Midbrain (tissue), 1 donor: ENCODE measurements at regions not wholly inside any gene's neighbourhood (a gene's known extent, or its start where the extent isn't known, plus 50 kb on each side); places are given as distances from the start of the nearest gene placed in this dataset.

Source experiments
- DNase-seq: peaks from one replicate; lab custom pipeline; 2025; lab: John Stamatoyannopoulos, UW

DNA sequence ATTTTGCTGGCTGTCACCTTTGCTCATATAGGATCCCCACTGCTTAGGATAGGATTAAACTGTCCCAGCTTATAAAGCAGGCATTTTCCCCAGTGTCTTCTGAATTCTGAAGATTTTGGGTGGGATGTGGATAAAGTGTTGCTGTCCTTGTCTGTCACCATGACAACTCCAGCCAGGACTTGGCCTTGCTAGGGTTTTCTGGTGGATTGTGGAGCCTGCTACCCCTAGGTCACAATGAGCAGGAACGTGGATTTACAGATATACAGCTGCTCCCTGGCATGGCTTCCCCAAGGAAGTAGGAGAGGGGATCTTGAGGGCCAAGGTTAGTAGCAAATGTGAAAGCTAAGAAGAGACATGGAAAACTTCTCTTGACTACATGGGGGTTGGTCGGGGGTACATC, 220.7 kb downstream of the WDR11 start:
- DNase-seq, result no peak

DNA sequence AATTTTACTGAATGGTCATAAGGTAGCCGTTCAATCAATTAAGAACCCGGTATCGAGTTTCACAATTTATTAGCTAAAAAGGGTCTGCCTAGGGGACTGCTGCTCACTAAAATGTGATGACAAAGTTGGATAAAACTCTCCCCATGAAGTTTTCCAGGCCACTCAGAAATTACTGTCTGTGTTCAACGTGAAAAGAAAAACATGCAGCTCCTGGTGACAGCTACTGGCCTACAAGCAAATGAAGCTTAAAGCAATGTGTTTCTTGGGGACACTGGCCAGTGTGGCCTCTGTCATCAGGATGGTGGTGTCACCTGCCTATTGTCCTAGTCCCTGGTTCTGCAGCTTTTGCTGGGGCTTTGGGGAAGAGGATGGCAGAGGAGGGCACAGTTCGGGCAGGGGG, 222.6 kb downstream of the WDR11 start:
- no peak for DNase-seq

GRCh38 chr10:121076776-121077715, 225.9 kb downstream of the WDR11 start:
- no peak for DNase-seq

- DNase-seq, result no peak
These were observed 226.9 kb downstream of the WDR11 start for GRCh38 chr10:121078036-121078435.

- DNase-seq, result no peak
These were observed 227.5 kb downstream of the WDR11 start for GRCh38 chr10:121078672-121079102.

DNA sequence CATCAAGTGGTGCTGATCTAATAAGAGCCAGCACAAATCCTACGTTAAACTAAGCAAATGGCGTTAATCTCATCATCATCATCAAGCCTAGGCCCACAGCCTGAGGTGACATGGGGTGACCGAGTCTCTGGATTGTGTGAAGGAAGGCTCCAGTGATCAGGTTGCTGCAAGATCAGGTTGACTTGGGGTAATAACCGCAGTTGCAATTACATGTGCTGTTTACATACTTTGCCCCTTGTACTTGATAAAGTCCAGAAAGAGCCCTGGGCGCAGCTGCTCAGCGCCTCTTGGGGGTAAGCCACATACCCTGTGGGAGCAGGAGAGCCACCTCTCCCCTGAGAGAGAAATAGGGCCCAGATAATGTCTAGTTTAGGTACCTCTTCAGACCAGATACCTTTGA, 228.1 kb downstream of the WDR11 start:
- no peak for DNase-seq

GRCh38 chr10:121080281-121080891, 229.2 kb downstream of the WDR11 start:
- no peak for DNase-seq

- DNase-seq, result no peak
These were observed 230.1 kb downstream of the WDR11 start for GRCh38 chr10:121081306-121081705.

DNA sequence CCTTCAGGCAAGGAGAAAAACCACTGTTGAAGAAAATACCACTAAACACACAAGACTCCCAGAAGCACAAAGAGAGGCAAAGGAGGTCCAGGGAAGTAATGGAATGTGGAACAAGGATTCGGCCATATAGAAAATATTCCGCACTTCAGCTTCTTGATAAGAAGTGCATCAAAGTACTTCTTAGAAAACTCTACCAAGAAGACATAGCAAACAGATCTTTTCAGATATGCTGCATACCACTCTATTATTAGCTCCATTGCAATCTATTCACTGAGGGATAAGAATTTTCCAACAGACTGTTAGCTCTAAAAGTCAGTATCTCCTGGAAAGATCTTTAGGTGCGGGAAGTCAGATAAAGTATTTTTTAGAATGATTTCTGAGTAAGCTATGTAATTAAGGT, 231.8 kb downstream of the WDR11 start:
- DNase-seq, result no peak

DNA sequence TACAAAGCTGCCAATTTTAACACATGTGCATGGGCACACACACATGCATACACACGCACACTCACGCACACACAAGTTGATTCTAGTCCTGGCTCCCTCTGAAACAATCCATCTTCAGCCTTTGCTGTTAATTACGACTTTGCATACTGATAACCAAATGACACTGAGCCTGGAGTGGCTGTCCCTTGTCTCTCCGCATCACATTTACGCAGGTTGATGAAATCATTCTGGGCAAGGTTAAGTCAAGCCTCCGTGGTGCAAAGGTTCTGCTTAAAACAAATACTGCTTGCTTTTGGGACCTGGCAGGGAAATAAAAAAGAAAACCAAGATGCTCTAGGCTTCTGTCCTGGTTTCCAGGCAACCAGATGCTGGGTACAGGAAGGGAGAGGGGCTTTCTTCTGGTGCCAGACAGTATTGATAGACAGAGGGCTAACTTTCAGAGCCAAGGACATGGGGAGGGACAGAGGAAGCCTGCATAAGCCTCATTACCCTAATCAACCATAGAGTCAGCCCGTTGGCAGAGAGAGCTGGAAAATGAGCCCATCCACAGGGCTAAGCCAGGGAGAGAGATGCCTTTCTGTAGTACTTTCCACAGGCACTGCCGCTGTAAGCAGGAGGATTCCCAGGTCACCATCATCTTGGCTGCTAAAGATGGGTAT, 233.0 kb downstream of the WDR11 start:
- peak; percentile 56 for DNase-seq

DNA sequence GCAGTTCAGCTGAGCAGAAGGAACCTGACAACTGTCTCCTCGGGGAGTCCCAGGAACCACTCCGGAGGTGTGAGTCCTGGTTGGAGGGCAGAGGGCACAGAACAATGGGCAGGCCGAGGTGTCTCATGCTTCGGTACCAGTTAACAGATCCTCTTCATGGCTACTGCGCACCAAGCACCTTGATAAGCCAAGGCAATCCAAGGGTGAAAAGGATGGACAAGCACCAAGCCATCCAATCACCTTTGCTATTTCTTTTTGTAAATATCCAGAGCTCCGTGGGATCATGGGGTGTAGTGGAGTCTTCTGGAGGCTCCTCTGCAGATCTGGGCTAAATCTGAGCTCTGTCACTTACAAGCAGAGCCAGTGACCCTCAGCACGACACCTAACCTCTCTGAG, 233.5 kb downstream of the WDR11 start:
- peak; percentile 48 for DNase-seq

GRCh38 chr10:121085367-121085766, 234.2 kb downstream of the WDR11 start:
- peak; percentile 31 for DNase-seq

DNA sequence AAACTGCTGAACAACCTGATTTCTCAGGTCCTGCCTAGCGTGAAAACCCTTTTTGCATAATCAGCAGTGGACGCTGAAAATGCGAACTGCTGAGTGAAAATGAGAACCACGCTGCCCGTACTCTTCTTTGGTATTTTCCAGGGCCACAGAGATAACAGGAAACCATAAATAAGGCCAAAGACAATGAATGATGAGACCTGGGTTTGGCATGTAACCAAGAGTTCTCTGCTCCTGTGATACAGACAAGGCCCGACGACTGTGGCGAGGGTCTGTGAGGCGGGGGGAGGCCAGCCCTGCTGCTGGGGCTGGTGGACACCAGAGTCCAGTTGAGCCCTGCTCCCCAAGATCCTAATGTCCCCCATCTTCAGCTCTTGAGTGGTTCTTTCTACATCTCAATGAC, 236.0 kb downstream of the WDR11 start:
- no peak for DNase-seq

- no peak for DNase-seq
These were observed 236.5 kb downstream of the WDR11 start for GRCh38 chr10:121087688-121088087.

DNA sequence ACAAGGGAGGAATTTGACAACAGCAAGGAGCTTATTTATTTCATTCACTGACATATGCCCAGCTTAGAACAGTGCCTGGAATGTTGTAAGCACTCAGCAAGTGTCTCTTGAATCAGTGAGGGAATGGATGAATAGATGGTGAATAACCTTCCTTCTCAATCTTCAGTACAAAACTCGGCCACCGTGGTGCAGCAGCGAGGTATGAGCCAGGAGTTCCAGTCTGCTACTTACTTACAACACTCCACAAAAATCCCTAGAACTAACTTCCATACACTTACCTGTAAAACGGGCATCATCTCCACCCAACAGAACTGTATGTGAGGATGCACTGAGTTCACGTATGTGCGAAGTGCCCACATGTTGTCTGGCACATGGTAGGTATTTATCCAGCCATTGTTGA, 237.4 kb downstream of the WDR11 start:
- DNase-seq, result peak; percentile 17

GRCh38 chr10:121089434-121089833, 238.3 kb downstream of the WDR11 start:
- no peak for DNase-seq

DNA sequence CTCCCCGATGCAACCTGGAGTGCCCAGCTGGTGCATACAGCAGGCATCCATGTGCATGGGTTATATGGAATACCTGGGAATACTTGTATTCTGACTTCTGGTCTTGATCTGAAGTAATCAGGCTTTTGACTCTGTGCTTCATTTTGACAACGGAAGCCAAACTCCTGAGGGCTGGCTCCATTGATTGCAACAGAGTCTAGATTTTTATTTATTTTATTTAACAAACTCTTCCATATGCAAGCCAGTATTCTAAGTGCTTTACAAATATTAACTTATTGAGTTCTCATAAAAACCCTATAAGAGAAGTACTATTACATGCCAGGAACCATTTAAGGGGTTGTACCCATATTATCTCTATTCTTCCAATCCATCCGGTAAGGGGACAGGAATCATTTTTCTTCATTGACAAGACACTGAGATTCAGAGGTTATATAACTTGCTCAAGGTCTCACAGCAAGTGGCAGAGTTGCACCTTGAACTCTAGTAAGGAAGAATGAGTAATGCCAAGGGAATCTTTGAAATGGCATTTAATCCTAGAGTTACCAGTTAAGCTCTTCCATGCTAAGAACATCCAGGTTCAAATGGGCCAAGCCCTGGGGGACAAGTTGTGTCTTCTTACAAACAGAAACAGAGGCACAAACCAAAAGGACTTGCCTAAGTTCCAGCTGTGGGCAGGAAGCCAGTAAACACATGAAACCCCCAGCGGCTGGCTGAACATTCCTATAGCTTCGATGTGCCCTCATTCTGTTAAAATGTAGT, 241.0 kb downstream of the WDR11 start:
- no peak for DNase-seq

- DNase-seq, result no peak
These were observed 241.5 kb downstream of the WDR11 start for GRCh38 chr10:121092720-121093095.

DNA sequence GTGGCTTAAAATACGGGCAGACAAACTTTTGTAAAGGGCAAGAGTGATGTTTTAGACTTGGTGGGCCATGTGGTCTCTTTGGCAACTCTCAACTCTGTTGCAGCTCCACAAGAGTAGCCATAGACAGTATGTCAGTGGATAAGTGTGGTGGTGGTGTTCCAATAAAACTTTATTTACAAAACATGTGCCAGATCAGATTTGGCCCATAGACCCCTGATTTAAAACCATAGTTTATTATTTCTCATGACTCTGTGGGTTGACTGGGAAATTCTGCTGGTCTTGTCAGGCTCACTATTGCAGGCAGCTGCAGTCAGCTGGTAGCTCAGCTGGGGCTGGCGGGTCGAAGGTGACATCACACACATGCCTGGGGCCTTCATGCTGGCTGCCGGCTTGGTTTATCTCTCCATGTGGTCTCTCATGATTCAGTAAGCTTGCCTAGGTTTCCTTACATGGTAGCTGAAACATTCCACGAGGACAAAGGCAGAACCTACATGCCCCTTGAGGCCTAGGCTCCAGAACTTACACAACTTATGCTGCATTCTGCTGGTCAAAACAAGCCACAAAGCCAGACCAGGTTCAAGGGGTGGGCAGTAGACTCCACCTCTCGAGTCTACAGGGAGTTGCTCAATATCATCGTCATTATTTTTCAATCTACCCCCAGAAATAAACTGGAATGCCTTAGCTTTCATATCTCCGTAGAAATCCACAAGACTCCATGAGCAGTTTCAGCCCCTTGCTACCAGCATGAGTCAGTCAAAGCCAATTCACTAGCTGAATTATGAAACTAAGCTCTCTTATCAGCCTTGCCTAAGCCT, 245.7 kb downstream of the WDR11 start:
- DNase-seq, result no peak

DNA sequence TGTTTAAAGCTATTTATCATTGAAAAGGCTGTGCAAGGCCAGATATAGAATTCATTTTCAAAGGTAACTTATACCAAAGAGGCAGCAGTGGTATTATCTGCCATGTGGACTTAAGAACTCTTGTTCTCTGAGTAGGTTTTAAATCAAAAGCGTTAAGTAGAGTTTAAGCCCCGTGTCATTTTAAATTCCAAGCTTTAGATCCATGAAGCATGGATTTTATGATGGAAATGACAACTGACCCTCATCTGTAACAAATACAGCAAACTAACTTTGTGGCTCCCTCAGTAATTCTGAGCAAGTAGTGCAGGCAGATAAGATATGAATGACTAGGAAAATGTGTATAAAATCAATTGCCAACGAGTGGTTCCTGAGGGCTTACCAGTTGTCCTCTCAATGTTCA, 247.0 kb downstream of the WDR11 start:
- DNase-seq, result no peak

GRCh38 chr10:121098751-121099150, 247.6 kb downstream of the WDR11 start:
- DNase-seq, result no peak
